ENCODE measurements at regions not wholly inside any gene's neighbourhood (a gene's known extent, or its start where the extent isn't known, plus 50 kb on each side); places are given as distances from the start of the nearest gene placed in this dataset.

DNA sequence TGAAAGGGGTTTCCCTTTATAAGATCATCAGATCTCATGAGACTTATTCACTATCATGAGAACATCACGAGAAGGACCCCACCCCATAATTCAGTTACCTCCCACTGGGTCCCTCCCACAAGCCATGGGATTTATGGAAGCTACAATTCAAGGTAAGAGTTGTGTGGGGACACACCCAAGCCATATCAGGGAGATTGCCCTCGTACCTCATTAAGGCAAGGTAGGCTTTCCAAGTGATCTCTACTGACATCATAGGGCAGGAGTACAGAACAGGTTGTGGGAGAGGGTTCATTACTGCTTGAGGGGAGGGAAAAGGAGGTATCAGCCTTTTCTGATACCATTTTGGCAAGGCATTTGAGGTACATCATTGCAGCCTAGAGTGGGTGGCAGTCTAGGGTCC is 524.6 kb downstream of the PRKD1 start:
- Histone ChIP-seq H3K14ac (replicated peaks; ENCODE audit: low read depth, low read length) (no peak overlapping the region), H4K8ac (ENCODE audit: low read depth in 2 of 2, low read length in 2 of 2) (no peak overlapping the region), H2BK120ac (ENCODE audit: low read depth, low read length) (no peak overlapping the region), H3K79me1 (ENCODE audit: low read depth in 1 of 2, low read length in 2 of 2) (no peaks in the 10 kb centered on the region), H3K27ac (ENCODE audit: insufficient read depth, low read length) (no peak overlapping the region), H2AFZ (replicated peaks; ENCODE audit: low read length, poor library complexity) (no peak overlapping the region), H3K9ac (ENCODE audit: low read depth, low read length) (no peak overlapping the region), H2AK9ac (replicated peaks; ENCODE audit: low read depth, low read length, poor library complexity) (no peak overlapping the region), H3K18ac (ENCODE audit: low read depth, low read length) (no peak overlapping the region), H4K5ac (ENCODE audit: low read depth, low read length) (no peak overlapping the region), H2BK20ac (ENCODE audit: low read depth, low read length) (no peak overlapping the region), H2AK5ac (ENCODE audit: low read depth, low read length) (no peak overlapping the region), H3K23ac (ENCODE audit: low read depth, low read length) (no peak overlapping the region), H3K4ac (ENCODE audit: low read depth, low read length) (no peak overlapping the region), H3K9me1 (ENCODE audit: insufficient read depth, low read length) (no peaks in the 10 kb centered on the region), H3K27me3 (ENCODE audit: control insufficient read depth, insufficient read depth, low read length) (no peaks in the 10 kb centered on the region), H3K36me3 (ENCODE audit: control insufficient read depth, insufficient read depth, low read length) (no peaks in the 10 kb centered on the region), H3K4me2 (ENCODE audit: low read depth, low read length) (no peak overlapping the region), H2BK15ac (ENCODE audit: low read depth, low read length) (no peak overlapping the region), H2BK5ac (ENCODE audit: low read depth, low read length, poor library complexity, severe bottlenecking) (no peak overlapping the region), H4K20me1 (ENCODE audit: insufficient read depth, low read length) (no peaks in the 10 kb centered on the region), H3K4me3 (ENCODE audit: insufficient read depth, low read depth, low read length) (no peak overlapping the region), H3K4me1 (ENCODE audit: control insufficient read depth, insufficient read depth, low read length) (no peaks in the 10 kb centered on the region), H3K56ac (ENCODE audit: extremely low read depth, insufficient read depth, low read length) (no peak overlapping the region), H3K9me3 (ENCODE audit: control insufficient read depth, insufficient read depth, low read length) (no peaks in the 10 kb centered on the region), H4K91ac (ENCODE audit: insufficient read depth, low read depth, low read length) (no peak overlapping the region)
- ChIA-PET POLR2A (ENCODE audit: unreplicated experiment) (no interaction called here), CTCF (no interaction called here)
- no CpG with 5 or more reads among the region's 2 CpGs for WGBS, 2 experiments (ENCODE audit: extremely low coverage in 2 of 2, insufficient read length in 1 of 2)
- intact Hi-C loops (cut with micrococcal nuclease) (no loop called here), in situ Hi-C loops (cut with MboI; ENCODE audit: low sequenced_read_pairs) (no loop called here), dilution Hi-C loops (cut with HindIII; ENCODE audit: low sequenced_read_pairs, unreplicated experiment) (no loop called here)
- no TSS peak for BruUV-seq (replicated peaks)
- no peak for TF ChIP-seq MAFK (IDR thresholded peaks at IDR 0.05; ENCODE audit: low read depth, low read length)
- TF ChIP-seq MXI1 (IDR thresholded peaks at IDR 0.05; ENCODE audit: borderline replicate concordance, low read depth, low read length), result no peak
- TF ChIP-seq, protein P1, sequence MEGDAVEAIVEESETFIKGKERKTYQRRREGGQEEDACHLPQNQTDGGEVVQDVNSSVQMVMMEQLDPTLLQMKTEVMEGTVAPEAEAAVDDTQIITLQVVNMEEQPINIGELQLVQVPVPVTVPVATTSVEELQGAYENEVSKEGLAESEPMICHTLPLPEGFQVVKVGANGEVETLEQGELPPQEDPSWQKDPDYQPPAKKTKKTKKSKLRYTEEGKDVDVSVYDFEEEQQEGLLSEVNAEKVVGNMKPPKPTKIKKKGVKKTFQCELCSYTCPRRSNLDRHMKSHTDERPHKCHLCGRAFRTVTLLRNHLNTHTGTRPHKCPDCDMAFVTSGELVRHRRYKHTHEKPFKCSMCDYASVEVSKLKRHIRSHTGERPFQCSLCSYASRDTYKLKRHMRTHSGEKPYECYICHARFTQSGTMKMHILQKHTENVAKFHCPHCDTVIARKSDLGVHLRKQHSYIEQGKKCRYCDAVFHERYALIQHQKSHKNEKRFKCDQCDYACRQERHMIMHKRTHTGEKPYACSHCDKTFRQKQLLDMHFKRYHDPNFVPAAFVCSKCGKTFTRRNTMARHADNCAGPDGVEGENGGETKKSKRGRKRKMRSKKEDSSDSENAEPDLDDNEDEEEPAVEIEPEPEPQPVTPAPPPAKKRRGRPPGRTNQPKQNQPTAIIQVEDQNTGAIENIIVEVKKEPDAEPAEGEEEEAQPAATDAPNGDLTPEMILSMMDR (conservative IDR thresholded peaks at IDR 0.05; ENCODE audit: low read depth, low read length), result no peak
- no peak for TF ChIP-seq RFX5 (IDR thresholded peaks at IDR 0.05; ENCODE audit: low read depth, low read length)
- no peak for TF ChIP-seq POLR2A (IDR thresholded peaks at IDR 0.05; ENCODE audit: low read depth, low read length)
- no peak for TF ChIP-seq BHLHE40 (IDR thresholded peaks at IDR 0.05; ENCODE audit: low read depth, low read length)
- no peak for TF ChIP-seq RAD21 (IDR thresholded peaks at IDR 0.05; ENCODE audit: low read length)
- no peak for TF ChIP-seq ELK1 (IDR thresholded peaks at IDR 0.05; ENCODE audit: borderline replicate concordance, low read depth, low read length)
- ATAC-seq (ENCODE audit: low read depth), result no peak
- DNase-seq, result no peak

All from IMR-90 (cell line).